ENCODE measurements at regions not wholly inside any gene's neighbourhood (a gene's known extent, or its start where the extent isn't known, plus 50 kb on each side); places are given as distances from the start of the nearest gene placed in this dataset.

GRCh38 chr16:17962726-17963125 is 373.8 kb downstream of the NPIPA8 start:
- TF ChIP-seq, protein P1, sequence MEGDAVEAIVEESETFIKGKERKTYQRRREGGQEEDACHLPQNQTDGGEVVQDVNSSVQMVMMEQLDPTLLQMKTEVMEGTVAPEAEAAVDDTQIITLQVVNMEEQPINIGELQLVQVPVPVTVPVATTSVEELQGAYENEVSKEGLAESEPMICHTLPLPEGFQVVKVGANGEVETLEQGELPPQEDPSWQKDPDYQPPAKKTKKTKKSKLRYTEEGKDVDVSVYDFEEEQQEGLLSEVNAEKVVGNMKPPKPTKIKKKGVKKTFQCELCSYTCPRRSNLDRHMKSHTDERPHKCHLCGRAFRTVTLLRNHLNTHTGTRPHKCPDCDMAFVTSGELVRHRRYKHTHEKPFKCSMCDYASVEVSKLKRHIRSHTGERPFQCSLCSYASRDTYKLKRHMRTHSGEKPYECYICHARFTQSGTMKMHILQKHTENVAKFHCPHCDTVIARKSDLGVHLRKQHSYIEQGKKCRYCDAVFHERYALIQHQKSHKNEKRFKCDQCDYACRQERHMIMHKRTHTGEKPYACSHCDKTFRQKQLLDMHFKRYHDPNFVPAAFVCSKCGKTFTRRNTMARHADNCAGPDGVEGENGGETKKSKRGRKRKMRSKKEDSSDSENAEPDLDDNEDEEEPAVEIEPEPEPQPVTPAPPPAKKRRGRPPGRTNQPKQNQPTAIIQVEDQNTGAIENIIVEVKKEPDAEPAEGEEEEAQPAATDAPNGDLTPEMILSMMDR (IDR thresholded peaks at IDR 0.05): no peak
- no peak for TF ChIP-seq POLR2AphosphoS5 (IDR thresholded peaks at IDR 0.05)
